Endothelial cell of umbilical vein (primary cell): ENCODE measurements at regions not wholly inside any gene's neighbourhood (a gene's known extent, or its start where the extent isn't known, plus 50 kb on each side); places are given as distances from the start of the nearest gene placed in this dataset.

Experiments
- BruUV-seq: library from RNA; stranded (reverse); fragments of 400-500 nt; replicated peaks from 2 replicates; lab custom pipeline; 2021; lab: Mats Ljungman, UMichigan
- CTCF ChIA-PET: fragments of 300-600, 350-600 bp; sonication (Branson Sonifier 250); formaldehyde crosslinking; loops from one replicate; lab custom pipeline; 2021; ENCODE audit warnings: antibody characterized with exemption, inconsistent platforms; lab: Charles Lee
- POLR2A ChIA-PET: fragments of 300-600, 350-600 bp; sonication (Branson Sonifier 250); formaldehyde crosslinking; loops from one replicate; lab custom pipeline; 2021; ENCODE audit warnings: antibody characterized with exemption, inconsistent platforms; lab: Charles Lee
- DNase-seq: peaks from one replicate; pipeline ENCODE4 v3.0.0-alpha.2; 2011; ENCODE audit warnings: low read depth, low spot score
- FAIRE-seq: peaks from 2 replicates; lab custom pipeline; 2011; peaks lifted over from hg19 to GRCh38; lab: Jason Lieb, UNC
- H2AFZ ChIP-seq: 2 replicates; pipeline ENCODE4 v1.6.0; 2012; ENCODE audit warnings: low read depth, low read length, control low read depth, inconsistent platforms
- H3K27ac ChIP-seq: 2 replicates; pipeline ENCODE4 v1.5.1; 2011; ENCODE audit warnings: low read depth, mild to moderate bottlenecking, control low read depth, low read length, moderate library complexity; ENCODE audit not compliant: insufficient read depth
- H3K27me3 ChIP-seq, 2 experiments: 2 replicates each; pipeline versions ENCODE4 v1.6.0 to v1.6.1; 2011; ENCODE audit warnings: low read length in 2 of 2, mixed read lengths in 1 of 2; ENCODE audit not compliant: control insufficient read depth in 2 of 2, insufficient read depth in 2 of 2
- H3K36me3 ChIP-seq, 2 experiments: 2 replicates in 1 of 2; 3 replicates in 1 of 2; pipeline ENCODE4 v1.5.1; 2011; ENCODE audit warnings: low read length in 2 of 2, mild to moderate bottlenecking in 1 of 2, moderate library complexity in 1 of 2; ENCODE audit not compliant: control insufficient read depth in 2 of 2, insufficient read depth in 2 of 2; ENCODE audit errors: extremely low read depth in 1 of 2
- H3K4me1 ChIP-seq: 3 replicates; pipeline ENCODE4 v1.5.1; 2011; ENCODE audit warnings: mild to moderate bottlenecking, low read length; ENCODE audit not compliant: control insufficient read depth, insufficient read depth; ENCODE audit errors: extremely low read depth
- H3K4me2 ChIP-seq: 2 replicates; pipeline ENCODE4 v1.6.1; 2011; ENCODE audit warnings: low read length, control low read depth, mixed read lengths; ENCODE audit not compliant: insufficient read depth
- H3K4me3 ChIP-seq, 3 experiments: fragments of 200-600 bp in 1 of 3; sonication (generic), shearing (Covaris generic) in 1 of 3; replicated peaks in 1 of 3; 2 replicates each; pipeline ENCODE4 v1.5.1; 2011 to 2016; ENCODE audit warnings: control low read depth in 3 of 3, low read length in 3 of 3, mild to moderate bottlenecking in 2 of 3, inconsistent platforms in 1 of 3, low read depth in 1 of 3, moderate library complexity in 1 of 3; ENCODE audit not compliant: insufficient read depth in 1 of 3
- H3K79me2 ChIP-seq: 2 replicates; pipeline ENCODE4 v1.6.0; 2012; ENCODE audit warnings: low read length, inconsistent platforms; ENCODE audit not compliant: control insufficient read depth, insufficient read depth
- H3K9ac ChIP-seq: replicated peaks from 2 replicates; pipeline ENCODE3; 2011; ENCODE audit warnings: low read length, control low read depth; ENCODE audit not compliant: insufficient read depth; ENCODE audit errors: extremely low read depth
- H3K9me1 ChIP-seq: replicated peaks from 3 replicates; pipeline ENCODE4 v1.6.0; 2011; ENCODE audit warnings: mild to moderate bottlenecking, low read length; ENCODE audit not compliant: control insufficient read depth, insufficient read depth; ENCODE audit errors: extremely low read depth
- H3K9me3 ChIP-seq: replicated peaks from 2 replicates; pipeline ENCODE4 v1.5.1; 2012; ENCODE audit warnings: low read length, inconsistent platforms; ENCODE audit not compliant: control insufficient read depth, insufficient read depth
- H4K20me1 ChIP-seq: replicated peaks from 2 replicates; pipeline ENCODE3; 2011; ENCODE audit warnings: mild to moderate bottlenecking, low read length; ENCODE audit not compliant: control insufficient read depth, insufficient read depth; ENCODE audit errors: extremely low read depth
- CTCF ChIP-seq, 2 donors: IDR thresholded peaks; 1 replicate in 1 of 2; 2 replicates in 1 of 2; pipeline ENCODE4 v1.5.1; 2011; ENCODE audit warnings: low read length in 2 of 2, mild to moderate bottlenecking in 2 of 2, moderate library complexity in 2 of 2, control low read depth in 1 of 2, inconsistent platforms in 1 of 2, low read depth in 1 of 2; ENCODE audit not compliant: insufficient read depth in 1 of 2; ENCODE audit errors: extremely low read depth in 1 of 2
- EZH2 ChIP-seq: IDR thresholded peaks from 2 replicates; pipeline ENCODE4 v1.6.1; 2012; ENCODE audit warnings: borderline replicate concordance, low read depth, mild to moderate bottlenecking, moderate library complexity, low read length, inconsistent platforms; ENCODE audit not compliant: severe bottlenecking
- FOS ChIP-seq: IDR thresholded peaks from 2 replicates; pipeline ENCODE4 v1.6.1; 2011; ENCODE audit warnings: mild to moderate bottlenecking, low read length, moderate library complexity, borderline replicate concordance; ENCODE audit not compliant: insufficient read depth
- GATA2 ChIP-seq: IDR thresholded peaks from 2 replicates; pipeline ENCODE4 v1.7.0; 2011; ENCODE audit warnings: low read depth, mild to moderate bottlenecking, moderate library complexity, mixed read lengths, low read length; ENCODE audit not compliant: insufficient read length, insufficient read depth
- JUN ChIP-seq: IDR thresholded peaks from 2 replicates; pipeline ENCODE4 v1.6.1; 2011; ENCODE audit warnings: borderline replicate concordance, low read depth; ENCODE audit not compliant: insufficient read length, insufficient read depth
- MAX ChIP-seq: IDR thresholded peaks from 2 replicates; pipeline ENCODE4 v1.6.1; 2011; ENCODE audit not compliant: insufficient read depth, insufficient read length
- POLR2A ChIP-seq: IDR thresholded peaks from 2 replicates; pipeline ENCODE4 v1.6.1; 2012; ENCODE audit warnings: low read depth, mild to moderate bottlenecking, control low read depth, low read length
- POLR2AphosphoS5 ChIP-seq: IDR thresholded peaks from 2 replicates; pipeline ENCODE4 v1.6.1; 2012; ENCODE audit warnings: low read depth, mild to moderate bottlenecking, control low read depth, low read length, moderate library complexity; ENCODE audit not compliant: insufficient read depth
- dilution Hi-C: fragments of 300-500 bp; cut with MboI; formaldehyde crosslinking; loops from one replicate; pipeline ENCODE4 v1.15.0; 2019; ENCODE audit warnings: low sequenced_read_pairs; ENCODE audit not compliant: extremely low pct_ligation_motif_present
- intact Hi-C: fragments of 100-400 bp; cut with micrococcal nuclease; formaldehyde crosslinking; loops from one replicate; pipeline ENCODE4 v1.10.0; 2022

GRCh38 chr10:86600296-86600695, 54.1 kb upstream of the OPN4 start:
- no peak overlapping the region for H3K27ac ChIP-seq
- CTCF ChIA-PET: interaction anchor here (1.3 kb wide), 1 partner anchor 15 kb away, joined by 9 read pairs; no protein-coding TSS in a partner anchor
- no peaks in the 10 kb centered on the region for H4K20me1 ChIP-seq
- no peaks in the 10 kb centered on the region for H3K9me1 ChIP-seq
- H3K79me2 ChIP-seq: no peaks in the 10 kb centered on the region
- H3K36me3 ChIP-seq: no peaks in the 10 kb centered on the region
- H3K4me2 ChIP-seq: no peak overlapping the region
- POLR2A ChIA-PET: no interaction called here
- no peak for TF ChIP-seq CTCF (IDR thresholded peaks at IDR 0.05; ENCODE audit: extremely low read depth in 1 of 2, insufficient read depth in 1 of 2, low read depth in 1 of 2, low read length in 2 of 2)
- no peak for TF ChIP-seq GATA2
- no peak for TF ChIP-seq POLR2AphosphoS5
- TF ChIP-seq EZH2: no peak
- TF ChIP-seq MAX: no peak
- no peak for TF ChIP-seq FOS
- TF ChIP-seq JUN: no peak
- TF ChIP-seq POLR2A: no peak
- intact Hi-C loops: no loop called here
- no TSS peak for BruUV-seq
- H2AFZ ChIP-seq: no peak overlapping the region
- H3K9me3 ChIP-seq: no peaks in the 10 kb centered on the region
- H3K4me3 ChIP-seq: no peak overlapping the region
- no peaks in the 10 kb centered on the region for H3K4me1 ChIP-seq
- peaks cover 0 to 2% of the 10 kb centered on the region in 2 experiments for H3K27me3 ChIP-seq
- no peak for FAIRE-seq
- DNase-seq: no peak
- dilution Hi-C loops: no loop called here
- H3K9ac ChIP-seq: no peak overlapping the region
